ENCODE measurements at regions not wholly inside any gene's neighbourhood (a gene's known extent, or its start where the extent isn't known, plus 50 kb on each side); places are given as distances from the start of the nearest gene placed in this dataset.

DNA sequence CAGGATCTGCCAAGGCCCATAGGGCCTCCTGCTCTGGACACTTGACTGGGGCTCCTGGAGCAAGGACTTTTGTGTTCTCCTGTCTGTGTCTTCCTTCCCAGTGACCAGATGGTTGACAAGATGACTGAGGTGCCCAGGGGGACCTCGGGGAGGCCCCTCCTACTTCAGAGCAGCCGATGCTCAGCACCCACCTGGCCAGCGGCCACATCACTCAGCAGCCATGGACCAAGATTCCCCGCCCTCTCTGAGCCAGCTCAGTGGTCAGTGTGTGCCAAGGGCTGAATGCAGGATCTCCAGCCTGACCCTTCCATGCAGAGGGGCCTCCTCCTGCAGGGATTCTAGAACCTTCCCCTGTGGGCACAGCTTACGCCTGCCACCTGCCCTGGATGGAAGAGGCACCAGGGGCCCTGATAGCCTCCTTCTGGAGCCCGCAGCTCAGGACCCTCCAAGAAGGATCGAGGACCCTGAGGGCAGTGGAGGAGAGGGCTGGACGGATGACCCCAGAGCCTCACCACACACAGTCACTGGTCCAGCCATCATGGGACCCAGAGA lies 87.4 kb upstream of the GPC1 start:
- H3K27ac ChIP-seq (ENCODE audit: low read depth in 1 of 2, low read length in 2 of 2), result no peak overlapping the region
- no peaks in the 10 kb centered on the region for H3K9me3 Mint-ChIP-seq
- peaks cover 0 to 10% of the 10 kb centered on the region in 2 experiments for H3K9me3 ChIP-seq (ENCODE audit: control insufficient read depth in 1 of 2, insufficient read depth in 1 of 2, low read length in 2 of 2)
- H3K4me1 ChIP-seq (ENCODE audit: insufficient read depth, low read length), result no peaks in the 10 kb centered on the region
- TF ChIP-seq, protein P1, sequence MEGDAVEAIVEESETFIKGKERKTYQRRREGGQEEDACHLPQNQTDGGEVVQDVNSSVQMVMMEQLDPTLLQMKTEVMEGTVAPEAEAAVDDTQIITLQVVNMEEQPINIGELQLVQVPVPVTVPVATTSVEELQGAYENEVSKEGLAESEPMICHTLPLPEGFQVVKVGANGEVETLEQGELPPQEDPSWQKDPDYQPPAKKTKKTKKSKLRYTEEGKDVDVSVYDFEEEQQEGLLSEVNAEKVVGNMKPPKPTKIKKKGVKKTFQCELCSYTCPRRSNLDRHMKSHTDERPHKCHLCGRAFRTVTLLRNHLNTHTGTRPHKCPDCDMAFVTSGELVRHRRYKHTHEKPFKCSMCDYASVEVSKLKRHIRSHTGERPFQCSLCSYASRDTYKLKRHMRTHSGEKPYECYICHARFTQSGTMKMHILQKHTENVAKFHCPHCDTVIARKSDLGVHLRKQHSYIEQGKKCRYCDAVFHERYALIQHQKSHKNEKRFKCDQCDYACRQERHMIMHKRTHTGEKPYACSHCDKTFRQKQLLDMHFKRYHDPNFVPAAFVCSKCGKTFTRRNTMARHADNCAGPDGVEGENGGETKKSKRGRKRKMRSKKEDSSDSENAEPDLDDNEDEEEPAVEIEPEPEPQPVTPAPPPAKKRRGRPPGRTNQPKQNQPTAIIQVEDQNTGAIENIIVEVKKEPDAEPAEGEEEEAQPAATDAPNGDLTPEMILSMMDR (IDR thresholded peaks at IDR 0.05), result no peak
- no peaks in the 10 kb centered on the region for H3K27me3 ChIP-seq (ENCODE audit: control insufficient read depth in 1 of 2, insufficient read depth in 2 of 2, low read length in 2 of 2)
- H3K4me1 Mint-ChIP-seq (ENCODE audit: low read depth), result no peaks in the 10 kb centered on the region
- peaks cover 4% of the 10 kb centered on the region for H3K27me3 Mint-ChIP-seq
- ATAC-seq (ENCODE audit: poor library complexity) (no peak), DNase-seq (no peak)
- no peak overlapping the region for H3K4me3 ChIP-seq (ENCODE audit: low read length)
- ChIA-PET CTCF (no interaction called here), POLR2A (no interaction called here)
- H3K36me3 ChIP-seq (ENCODE audit: insufficient read depth, low read length), result no peaks in the 10 kb centered on the region
- no peak overlapping the region for H3K27ac Mint-ChIP-seq
- intact Hi-C loops (cut with DNase I, micrococcal nuclease), result no loop called here
- H3K36me3 Mint-ChIP-seq (ENCODE audit: low read depth), result no peaks in the 10 kb centered on the region
- H3K4me3 Mint-ChIP-seq, result no peak overlapping the region

DNA sequence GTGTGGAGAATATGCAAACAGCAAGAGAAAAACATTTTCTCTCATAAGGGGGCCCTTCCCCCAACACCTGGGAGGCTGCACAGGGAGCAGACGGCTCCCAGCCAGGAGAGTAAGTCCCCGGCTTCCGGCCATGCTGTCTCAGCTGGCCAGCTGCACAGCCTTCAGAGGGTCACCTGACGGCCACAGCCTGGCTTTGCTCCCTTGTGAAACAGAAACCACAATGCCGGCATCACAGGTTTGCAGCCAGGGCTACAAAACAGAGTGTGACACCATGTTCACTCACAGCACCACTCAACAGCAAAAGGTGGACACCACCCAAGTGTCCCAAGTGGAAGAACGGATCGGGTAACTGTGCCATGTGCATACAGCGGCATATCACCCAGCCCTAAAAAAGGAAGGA lies 86.9 kb upstream of the GPC1 start:
- no peaks in the 10 kb centered on the region for H3K4me1 ChIP-seq (ENCODE audit: insufficient read depth, low read length)
- TF ChIP-seq, protein P1 (IDR thresholded peaks at IDR 0.05), result no peak
- DNase-seq (no peak), ATAC-seq (ENCODE audit: poor library complexity) (no peak)
- H3K4me3 Mint-ChIP-seq, result no peak overlapping the region
- no peaks in the 10 kb centered on the region for H3K36me3 Mint-ChIP-seq (ENCODE audit: low read depth)
- POLR2A ChIA-PET, result no interaction called here
- no peak overlapping the region for H3K27ac Mint-ChIP-seq
- CTCF ChIA-PET, result no interaction called here
- no peaks in the 10 kb centered on the region for H3K36me3 ChIP-seq (ENCODE audit: insufficient read depth, low read length)
- peaks cover 4% of the 10 kb centered on the region for H3K27me3 Mint-ChIP-seq
- no peaks in the 10 kb centered on the region for H3K27me3 ChIP-seq (ENCODE audit: control insufficient read depth in 1 of 2, insufficient read depth in 2 of 2, low read length in 2 of 2)
- H3K9me3 Mint-ChIP-seq, result no peaks in the 10 kb centered on the region
- no peak overlapping the region for H3K27ac ChIP-seq (ENCODE audit: low read depth in 1 of 2, low read length in 2 of 2)
- no peak overlapping the region for H3K4me3 ChIP-seq (ENCODE audit: low read length)
- H3K4me1 Mint-ChIP-seq (ENCODE audit: low read depth), result no peaks in the 10 kb centered on the region
- peaks cover 0 to 15% of the 10 kb centered on the region in 2 experiments for H3K9me3 ChIP-seq (ENCODE audit: control insufficient read depth in 1 of 2, insufficient read depth in 1 of 2, low read length in 2 of 2)
- intact Hi-C loops (cut with DNase I, micrococcal nuclease), result no loop called here

DNA sequence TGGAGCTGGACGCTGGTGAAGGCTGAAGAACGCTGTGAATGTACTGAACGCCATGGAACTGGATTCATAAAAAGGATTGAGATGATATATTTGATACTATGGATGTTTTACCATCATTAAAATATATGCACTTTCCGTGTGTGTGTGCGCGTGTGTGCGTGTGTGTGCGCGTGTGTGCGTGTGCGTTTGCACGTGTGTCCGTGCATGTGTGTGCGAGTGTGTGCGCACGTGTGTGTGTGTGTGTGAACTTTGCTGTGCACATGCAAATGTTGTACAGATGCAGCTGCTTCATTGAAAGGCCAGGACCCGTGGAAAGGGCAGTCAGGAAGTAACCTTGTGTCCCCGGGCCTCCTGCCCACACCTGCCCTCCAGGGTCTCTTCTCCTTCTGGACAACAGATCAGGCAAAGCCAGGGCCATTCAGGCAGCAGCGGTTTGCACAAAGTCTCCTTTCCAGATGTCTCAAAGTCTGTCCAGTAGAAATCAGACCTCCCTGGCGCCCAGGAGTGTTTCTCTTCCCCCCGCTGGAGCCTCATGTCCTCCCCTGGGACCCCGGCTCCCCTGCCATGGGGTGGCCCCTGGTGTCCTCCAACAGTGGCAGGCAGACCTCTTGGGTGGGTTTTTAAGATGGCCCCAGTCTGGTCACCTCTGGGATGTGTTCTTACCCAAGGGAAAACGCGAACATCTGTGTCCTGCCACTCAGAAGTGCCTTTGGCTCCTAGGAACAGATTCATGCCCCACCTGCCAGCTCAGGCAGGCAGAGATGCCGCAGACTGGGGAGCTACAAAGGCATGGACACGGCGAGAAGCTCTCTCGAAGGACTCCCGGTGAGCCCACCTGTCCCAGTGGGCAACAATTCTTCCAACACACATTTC lies 86.1 kb upstream of the GPC1 start:
- no peak overlapping the region for H3K27ac ChIP-seq (ENCODE audit: low read depth in 1 of 2, low read length in 2 of 2)
- H3K4me1 Mint-ChIP-seq (ENCODE audit: low read depth), result no peaks in the 10 kb centered on the region
- no peaks in the 10 kb centered on the region for H3K4me1 ChIP-seq (ENCODE audit: insufficient read depth, low read length)
- no peak overlapping the region for H3K4me3 Mint-ChIP-seq
- intact Hi-C loops (cut with DNase I, micrococcal nuclease), result no loop called here
- peaks cover 0 to 16% of the 10 kb centered on the region in 2 experiments for H3K9me3 ChIP-seq (ENCODE audit: control insufficient read depth in 1 of 2, insufficient read depth in 1 of 2, low read length in 2 of 2)
- H3K36me3 ChIP-seq (ENCODE audit: insufficient read depth, low read length), result no peaks in the 10 kb centered on the region
- no peaks in the 10 kb centered on the region for H3K27me3 ChIP-seq (ENCODE audit: control insufficient read depth in 1 of 2, insufficient read depth in 2 of 2, low read length in 2 of 2)
- no peaks in the 10 kb centered on the region for H3K9me3 Mint-ChIP-seq
- ATAC-seq (ENCODE audit: poor library complexity), result no peak
- POLR2A ChIA-PET, result no interaction called here
- CTCF ChIA-PET, result no interaction called here
- no peak for DNase-seq
- no peak overlapping the region for H3K4me3 ChIP-seq (ENCODE audit: low read length)
- TF ChIP-seq, protein P1 (IDR thresholded peaks at IDR 0.05), result no peak
- H3K36me3 Mint-ChIP-seq (ENCODE audit: low read depth), result no peaks in the 10 kb centered on the region
- no peak overlapping the region for H3K27ac Mint-ChIP-seq
- H3K27me3 Mint-ChIP-seq, result peaks cover 4% of the 10 kb centered on the region

All from CD4-positive, alpha-beta T cell (primary cell).